Stimulated activated CD8-positive, alpha-beta memory T cell treated with anti-CD3 and anti-CD28 coated beads, Interleukin-15, amount 100 ng/mL, for 4 hours (primary cell): ENCODE measurements at regions not wholly inside any gene's neighbourhood (a gene's known extent, or its start where the extent isn't known, plus 50 kb on each side); places are given as distances from the start of the nearest gene placed in this dataset.

Experiments
- DNase-seq, 2 donors: peaks; one replicate each; pipeline ENCODE4 v3.0.0-alpha.2; 2020; ENCODE audit warnings: low read depth in 2 of 2

- DNase-seq: no peak
Measured at GRCh38 chr1:244157731-244158438, 106.8 kb downstream of the ZBTB18 start.

GRCh38 chr1:244159646-244160045 is 108.6 kb downstream of the ZBTB18 start:
- no peak for DNase-seq

- DNase-seq: no peak
Measured at GRCh38 chr1:244160455-244161235, 109.6 kb downstream of the ZBTB18 start.

- DNase-seq: no peak
Measured at GRCh38 chr1:244161236-244161510, 110.1 kb downstream of the ZBTB18 start.

- no peak for DNase-seq
Measured at GRCh38 chr1:244162786-244163530, 111.9 kb downstream of the ZBTB18 start.

- no peak for DNase-seq
Measured at GRCh38 chr1:244163861-244164510, 112.9 kb downstream of the ZBTB18 start.

GRCh38 chr1:244164511-244164890 is 113.4 kb downstream of the ZBTB18 start:
- no peak for DNase-seq

GRCh38 chr1:244165021-244165420 is 113.9 kb downstream of the ZBTB18 start:
- no peak for DNase-seq

GRCh38 chr1:244165701-244166100 is 114.6 kb downstream of the ZBTB18 start:
- no peak for DNase-seq

- no peak for DNase-seq
Measured at GRCh38 chr1:244171241-244171985, 120.3 kb downstream of the ZBTB18 start.

- no peak for DNase-seq
Measured at GRCh38 chr1:244173240-244173639, 122.2 kb downstream of the ZBTB18 start.

- no peak for DNase-seq
Measured at GRCh38 chr1:244173769-244174168, 122.7 kb downstream of the ZBTB18 start.

- DNase-seq: no peak
Measured at GRCh38 chr1:244174922-244175521, 123.9 kb downstream of the ZBTB18 start.

GRCh38 chr1:244176201-244176600 is 125.1 kb downstream of the ZBTB18 start:
- DNase-seq: no peak

- DNase-seq: no peak
Measured at GRCh38 chr1:244180256-244180655, 129.2 kb downstream of the ZBTB18 start.

GRCh38 chr1:244181867-244182266 is 130.8 kb downstream of the ZBTB18 start:
- no peak for DNase-seq

- DNase-seq: no peak
Measured at GRCh38 chr1:244183037-244183436, 132.0 kb downstream of the ZBTB18 start.

GRCh38 chr1:244186372-244186771 is 135.3 kb downstream of the ZBTB18 start:
- DNase-seq: no peak

GRCh38 chr1:244187310-244187709 is 136.2 kb downstream of the ZBTB18 start:
- no peak for DNase-seq

- no peak for DNase-seq
Measured at GRCh38 chr1:244191581-244191980, 140.5 kb downstream of the ZBTB18 start.

- no peak for DNase-seq
Measured at GRCh38 chr1:244192325-244192724, 141.2 kb downstream of the ZBTB18 start.
